Stimulated activated CD4-positive, alpha-beta T cell treated with anti-CD3 and anti-CD28 coated beads, Interleukin-12 subunit alpha, Interleukin-12 subunit beta, amount 100 ng/mL, for 48 hours (primary cell): ENCODE measurements at regions not wholly inside any gene's neighbourhood (a gene's known extent, or its start where the extent isn't known, plus 50 kb on each side); places are given as distances from the start of the nearest gene placed in this dataset.
"Not testable (repeated sequence)": the region's sequence is repeated elsewhere in the genome, so short reads cannot be mapped to it uniquely, and the experiment has no call there.

Experiments
- DNase-seq, 3 donors: peaks; one replicate each; pipeline ENCODE4 v3.0.0-alpha.2; 2020; ENCODE audit warnings: low read depth in 2 of 3, low spot score in 1 of 3

DNA sequence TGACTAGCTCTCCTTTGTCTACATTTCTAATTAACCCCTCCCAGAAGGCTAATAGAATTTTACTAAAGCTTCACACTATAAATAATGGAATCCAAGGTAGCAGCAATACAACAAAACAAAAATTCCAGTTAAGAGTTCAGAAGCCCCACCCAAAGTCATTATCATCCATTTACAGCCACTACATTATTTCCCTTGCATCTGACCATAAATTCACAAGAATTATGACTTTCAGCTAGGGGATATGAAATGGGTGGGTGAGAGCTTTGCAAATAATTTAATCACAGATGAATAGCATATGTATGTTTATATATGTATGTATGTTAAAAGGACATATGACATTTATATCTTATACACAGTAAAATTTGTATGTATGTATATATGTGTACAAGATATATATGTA is 65.3 kb upstream of the PTGDR start:
- no peak for DNase-seq

DNA sequence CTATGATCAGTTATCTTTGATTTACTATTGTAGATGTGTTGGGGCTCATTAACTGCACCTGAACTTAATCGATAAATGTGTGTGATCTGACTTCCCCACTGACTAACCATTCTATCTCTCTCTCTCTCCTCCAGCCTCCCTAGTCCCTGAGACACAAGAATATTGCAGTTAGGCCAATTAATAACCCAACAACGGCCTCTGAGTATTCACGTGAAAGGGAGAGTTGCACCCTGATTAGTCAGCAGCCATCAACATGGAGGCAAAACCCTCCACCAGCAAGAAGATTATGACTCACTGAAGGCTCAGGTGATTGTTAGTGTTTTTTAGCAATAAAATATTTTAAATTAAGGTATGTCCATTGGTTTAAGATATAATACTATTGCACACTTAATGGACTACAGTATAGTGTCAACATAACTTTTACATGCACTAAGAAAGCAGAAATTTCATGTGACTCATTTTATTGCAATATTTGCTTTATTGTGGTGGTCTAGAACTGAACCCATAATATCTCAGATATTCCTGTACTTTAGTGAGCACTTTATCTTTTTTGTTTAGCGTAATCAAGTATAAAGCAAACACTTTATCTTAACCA is 77.1 kb upstream of the PTGDR start:
- DNase-seq, result no peak

DNA sequence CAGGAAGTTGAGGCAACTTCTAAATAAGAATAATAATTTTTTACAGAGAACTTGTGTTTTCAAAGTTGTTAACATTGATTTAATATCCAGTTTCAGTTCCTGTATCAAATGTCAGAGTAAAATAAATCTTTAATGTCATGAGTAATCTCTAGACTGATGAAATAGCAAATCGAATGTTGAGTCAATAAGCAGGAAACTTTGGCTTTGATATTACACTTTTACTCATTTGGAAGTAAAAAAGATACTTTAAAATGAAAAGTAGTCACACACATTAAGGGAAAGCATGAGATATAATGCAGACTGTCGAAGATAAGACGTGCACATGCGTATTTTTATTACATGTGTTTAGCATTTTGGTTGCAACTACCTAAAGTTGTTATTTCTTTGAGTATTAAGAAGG is 78.2 kb upstream of the PTGDR start:
- no peak for DNase-seq

DNA sequence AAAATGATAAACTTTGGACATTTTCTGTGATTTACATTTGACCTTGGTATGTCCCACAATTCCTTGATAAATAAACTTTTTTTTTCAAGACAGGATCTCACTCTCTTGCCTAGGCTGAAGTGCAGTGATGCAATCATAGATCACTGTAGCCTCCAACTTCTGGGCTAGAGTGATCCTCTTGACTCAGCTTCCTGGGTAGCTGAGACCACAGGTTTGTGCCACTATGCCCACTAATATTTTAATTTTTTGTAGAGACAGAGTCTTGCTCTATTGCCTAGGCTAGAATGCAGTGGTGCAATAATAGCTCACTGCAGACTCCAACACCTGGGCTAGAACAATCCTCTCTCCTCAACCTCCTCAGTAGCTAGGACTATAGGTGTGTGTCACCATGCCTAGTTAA is 79.1 kb upstream of the PTGDR start:
- no peak for DNase-seq

DNA sequence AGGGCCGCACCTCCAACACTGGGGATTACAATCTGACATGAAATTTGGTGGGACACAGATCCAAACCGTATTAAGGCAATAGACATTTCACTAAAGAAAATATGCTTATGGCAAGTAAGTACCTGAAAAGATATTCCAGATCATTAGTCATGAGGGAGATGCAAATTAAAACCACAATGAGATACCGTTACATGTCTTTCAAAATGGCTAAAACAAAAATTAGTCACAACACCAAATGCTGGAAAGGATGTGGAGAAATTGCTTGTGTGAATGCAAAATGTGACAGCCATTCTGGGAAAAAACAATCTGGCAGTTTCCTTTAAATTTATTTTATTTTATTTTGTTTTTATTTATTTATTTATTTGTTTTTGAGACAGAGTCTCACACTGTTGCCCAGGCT is 82.3 kb upstream of the PTGDR start:
- DNase-seq, result no peak

DNA sequence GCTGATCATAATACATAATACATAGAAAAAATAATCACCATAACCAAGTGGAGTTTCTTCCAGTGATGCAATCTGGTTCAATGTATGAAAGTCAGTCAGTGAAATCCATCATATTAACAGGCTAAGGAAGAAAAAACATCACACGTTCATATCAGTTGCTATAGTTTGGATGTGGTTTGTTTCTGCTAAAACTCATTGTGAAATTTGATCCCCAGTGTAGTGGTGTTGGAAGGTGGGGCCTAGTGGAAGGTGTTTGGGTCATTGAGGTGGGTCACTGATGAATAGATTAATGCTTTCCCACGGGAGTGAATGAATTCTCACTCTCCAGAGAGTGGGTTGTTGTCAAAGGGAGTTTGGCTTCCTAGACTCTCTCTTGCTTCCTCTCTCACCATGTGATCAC is 84.6 kb upstream of the PTGDR start:
- DNase-seq, result no peak

DNA sequence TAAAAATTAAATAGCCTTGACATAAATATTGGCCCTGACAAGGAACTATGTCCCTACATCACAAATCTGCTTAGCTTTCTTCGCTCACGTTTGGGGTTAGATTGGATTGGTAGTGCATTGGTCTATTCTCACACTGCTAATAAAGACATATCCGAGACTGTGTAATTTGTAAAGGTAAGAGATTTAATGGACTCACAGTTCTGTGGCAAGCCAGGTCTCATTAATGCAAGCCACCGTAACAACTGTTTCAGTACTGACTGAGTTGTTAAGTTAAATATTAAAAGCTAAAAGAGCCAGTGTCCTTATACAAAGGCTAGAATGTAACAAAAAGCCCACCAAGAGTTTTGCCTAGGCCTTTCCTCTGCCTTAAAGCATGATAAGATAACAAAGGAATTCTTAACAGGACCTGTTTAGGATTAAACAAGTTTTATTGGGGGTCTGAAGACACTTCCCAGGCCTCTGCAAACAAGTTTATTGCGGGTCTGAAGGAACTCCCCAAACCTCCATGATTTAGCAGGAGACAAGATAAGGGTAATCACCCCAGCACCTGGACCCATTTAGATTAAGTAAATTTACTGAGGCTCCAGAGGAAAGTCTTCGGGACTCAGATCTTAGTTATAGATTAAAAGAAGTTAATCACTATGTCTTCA is 88.2 kb upstream of the PTGDR start:
- no peak for DNase-seq

DNA sequence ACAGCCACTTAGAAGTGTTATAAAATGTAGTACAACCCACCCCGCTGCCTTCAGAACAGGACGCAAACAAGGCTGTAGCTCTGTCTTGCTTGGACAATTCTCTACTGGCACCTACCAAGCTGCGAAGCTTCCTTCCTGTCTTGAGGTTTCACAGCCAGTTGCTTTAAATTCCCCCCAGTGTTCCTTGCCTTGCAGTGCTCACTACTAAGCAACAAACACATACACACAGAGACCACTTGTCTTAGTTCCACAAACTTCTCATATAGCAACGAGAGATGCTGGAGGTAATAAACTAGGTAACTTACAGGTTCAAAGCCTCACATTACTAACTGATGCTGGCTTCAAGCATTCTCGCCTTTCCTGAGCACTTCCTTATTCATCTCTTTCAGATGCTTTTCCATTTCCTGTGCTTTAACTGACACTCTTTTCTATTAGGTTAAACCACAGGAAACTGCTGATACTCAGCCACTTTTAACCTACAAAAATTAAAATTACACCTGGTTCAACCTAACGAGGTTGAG is 91.5 kb upstream of the PTGDR start:
- DNase-seq, result no peak

DNA sequence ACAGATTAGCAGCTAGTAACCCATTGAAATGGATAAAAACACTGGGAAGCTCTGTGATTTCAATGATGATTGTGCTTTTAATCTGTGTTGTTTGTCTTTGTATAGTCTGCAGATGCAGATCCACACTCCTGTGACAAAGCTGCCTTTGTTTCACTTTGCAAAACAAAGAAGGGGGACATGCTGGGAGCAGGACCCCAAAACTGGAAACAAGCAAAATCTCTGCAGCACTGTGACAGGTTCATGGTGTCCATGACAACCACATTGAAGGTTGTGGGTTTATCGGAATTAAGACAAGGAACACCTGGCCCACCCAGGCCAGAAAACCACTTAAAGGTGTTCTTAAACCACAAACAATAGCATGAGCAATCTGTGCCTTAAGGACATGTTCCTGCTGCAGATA is 95.6 kb upstream of the PTGDR start:
- DNase-seq, result not testable (repeated sequence)

DNA sequence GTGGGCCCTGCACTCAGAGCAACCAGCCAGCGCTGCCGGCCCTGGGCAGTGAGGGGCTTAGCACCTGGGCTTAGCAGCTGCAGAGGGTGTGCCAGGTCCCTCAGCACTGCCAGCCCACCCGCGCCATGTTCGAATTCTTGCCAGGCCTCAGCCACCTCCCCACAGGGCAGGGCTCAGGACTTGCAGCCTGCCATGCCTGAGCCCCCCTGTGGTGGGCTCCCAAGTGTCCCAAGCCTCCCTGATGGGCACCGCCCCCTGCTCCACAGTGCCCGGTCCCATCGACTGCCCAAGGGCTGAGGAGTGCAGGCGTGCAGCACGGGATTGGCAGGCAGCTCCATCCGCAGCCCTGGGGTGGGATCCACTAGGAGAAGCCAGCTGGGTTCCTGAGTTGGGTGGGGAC is 98.0 kb upstream of the NID2 start:
- DNase-seq, result no peak

DNA sequence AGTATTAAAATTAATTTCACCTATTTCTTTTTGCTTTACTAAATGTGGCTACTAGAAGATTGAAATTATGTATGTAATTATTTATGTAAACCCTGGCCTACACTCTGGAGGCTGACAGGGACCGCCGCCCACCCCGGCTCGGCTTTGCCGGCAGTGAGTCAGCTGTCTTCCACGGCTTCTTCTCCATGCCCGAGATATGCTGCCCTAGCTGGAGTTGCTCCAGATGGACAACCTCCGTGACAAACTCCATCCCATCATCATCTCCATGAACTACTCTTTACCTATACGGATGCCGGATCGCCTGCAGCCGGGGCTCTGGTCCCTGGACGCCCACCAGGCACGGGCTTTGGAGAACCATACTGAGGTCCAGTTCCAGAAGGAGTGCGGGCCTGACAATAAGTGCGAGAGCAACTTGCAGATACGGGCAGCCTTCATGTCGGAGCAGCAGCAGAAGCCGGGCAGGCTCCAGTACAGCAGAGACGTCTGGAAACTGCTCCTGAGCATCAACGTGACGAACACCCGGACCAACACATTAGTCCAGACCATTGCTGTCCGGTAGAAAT is 86.9 kb upstream of the NID2 start:
- no peak for DNase-seq

DNA sequence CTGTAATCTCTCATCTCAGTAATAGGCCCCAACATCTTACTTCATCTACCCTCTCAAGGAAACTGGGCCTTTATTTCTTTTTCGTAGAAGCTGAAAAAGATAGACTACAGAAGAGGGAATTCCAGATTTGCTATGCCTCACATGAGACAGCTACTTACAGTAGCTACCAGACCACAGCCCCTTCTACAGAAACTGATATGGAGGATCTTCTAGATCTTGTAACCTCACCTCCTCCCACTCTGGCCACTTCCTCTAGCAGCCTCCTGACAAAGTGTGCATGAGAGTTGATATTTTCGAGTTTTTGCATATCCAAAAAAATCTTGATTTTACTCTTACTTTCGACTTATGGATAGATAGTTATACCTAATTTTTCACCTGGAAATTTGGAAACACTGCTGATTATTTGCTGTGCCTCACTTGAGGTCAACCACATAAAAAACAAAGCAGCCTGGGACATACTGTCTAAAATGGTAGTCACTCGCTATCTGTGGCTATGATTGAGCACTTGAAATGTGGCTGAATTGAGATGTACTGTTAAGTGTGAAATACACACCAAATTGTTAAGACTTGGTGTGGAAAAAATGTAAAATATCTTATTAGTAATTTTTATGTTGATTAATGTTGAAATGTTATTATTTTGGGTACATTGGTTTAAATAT is 86.3 kb upstream of the NID2 start:
- DNase-seq, result no peak

DNA sequence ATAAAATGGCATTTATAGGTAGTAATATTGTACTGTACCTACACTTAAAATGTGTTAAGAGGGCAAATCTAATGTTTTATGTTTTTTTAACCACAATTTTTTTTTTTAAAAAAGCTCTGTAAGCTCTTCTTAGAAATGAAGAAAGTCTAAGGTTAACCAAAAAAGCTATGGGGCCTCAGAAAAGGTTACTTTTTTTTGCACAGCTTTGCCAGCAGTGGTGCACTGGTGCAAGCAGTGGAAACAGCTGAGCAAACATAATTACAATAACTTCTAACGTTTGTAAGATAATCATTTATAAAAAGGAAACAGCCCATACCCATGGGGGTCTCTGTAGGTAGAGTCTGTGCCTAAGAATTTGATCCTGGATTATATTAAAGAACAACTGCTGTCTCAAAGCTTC is 85.1 kb upstream of the NID2 start:
- no peak for DNase-seq

DNA sequence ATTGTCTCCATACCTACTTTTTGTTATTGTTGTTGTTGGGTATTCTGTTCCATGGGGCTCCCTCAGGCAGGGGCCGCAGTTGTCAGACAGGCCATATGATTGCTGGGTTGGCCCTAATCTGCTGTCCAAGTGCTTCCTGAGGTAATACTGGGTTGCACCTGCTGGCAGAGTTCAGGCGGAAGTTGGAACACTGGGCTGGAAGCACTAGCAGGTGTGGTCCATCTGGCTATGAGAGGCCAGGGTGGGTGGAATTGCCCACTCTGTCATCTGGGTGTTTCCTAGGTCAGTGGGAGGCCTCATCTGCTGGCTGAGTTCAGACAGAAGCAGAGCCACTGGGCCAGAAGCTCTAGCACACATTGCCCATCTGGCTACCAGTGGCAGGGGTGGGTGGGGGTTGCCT is 81.3 kb upstream of the NID2 start:
- no peak for DNase-seq

DNA sequence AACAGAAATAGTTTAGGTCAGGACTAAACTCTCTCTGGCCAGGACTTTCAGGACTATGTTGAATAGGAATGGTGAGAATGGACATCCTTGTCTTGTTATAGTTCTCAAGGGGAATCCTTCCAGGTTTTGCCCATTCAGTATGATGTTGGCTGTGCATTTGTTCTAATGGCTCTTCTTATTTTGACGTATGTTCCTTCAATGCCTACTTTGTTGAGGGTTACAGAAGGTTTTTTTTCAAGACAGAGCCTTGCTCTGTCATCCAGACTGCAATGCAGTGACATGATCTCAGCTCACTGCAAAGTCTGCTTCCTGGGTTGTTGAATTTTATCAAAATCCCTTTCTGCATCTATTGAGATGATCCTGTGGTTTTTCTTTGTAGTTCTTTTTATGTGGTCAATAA is 79.5 kb upstream of the NID2 start:
- no peak for DNase-seq

DNA sequence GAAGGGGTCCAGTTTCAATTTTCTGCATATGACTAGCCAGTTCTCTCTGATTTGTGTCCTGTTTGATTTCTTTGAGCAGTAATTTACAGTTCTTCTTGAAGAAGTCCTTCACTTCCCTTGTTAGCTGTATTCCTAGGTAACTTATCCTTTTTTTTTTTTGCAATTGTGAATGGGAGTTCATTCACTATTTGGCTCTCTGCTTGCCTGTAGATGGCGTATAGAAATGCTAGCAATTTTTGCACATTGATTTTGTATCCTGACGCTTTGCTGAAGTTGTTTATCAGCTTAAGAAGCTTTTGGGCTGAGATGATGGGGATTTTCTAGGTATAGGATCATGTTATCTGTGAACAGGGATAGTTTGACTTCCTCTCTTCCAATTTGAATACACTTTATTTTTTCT is 77.6 kb upstream of the NID2 start:
- DNase-seq, result no peak

DNA sequence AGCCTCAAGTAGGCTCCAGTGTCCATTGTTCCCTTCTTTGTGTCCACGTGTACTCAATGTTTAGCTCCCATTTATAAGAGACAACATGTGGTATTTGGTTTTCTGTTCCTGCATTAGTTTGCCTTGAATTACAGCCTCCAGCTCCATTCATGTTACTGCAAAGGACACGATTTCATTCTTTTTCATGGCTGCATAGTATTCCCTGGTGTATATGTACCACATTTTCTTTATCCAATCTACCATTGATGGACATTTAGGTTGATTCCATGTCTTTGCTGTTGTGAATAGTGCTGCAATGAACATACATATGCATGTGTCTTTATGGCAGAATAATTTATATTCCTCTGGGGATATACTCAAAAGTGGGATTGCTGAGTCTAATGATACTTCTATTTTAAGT is 75.2 kb upstream of the NID2 start:
- not testable (repeated sequence) for DNase-seq

DNA sequence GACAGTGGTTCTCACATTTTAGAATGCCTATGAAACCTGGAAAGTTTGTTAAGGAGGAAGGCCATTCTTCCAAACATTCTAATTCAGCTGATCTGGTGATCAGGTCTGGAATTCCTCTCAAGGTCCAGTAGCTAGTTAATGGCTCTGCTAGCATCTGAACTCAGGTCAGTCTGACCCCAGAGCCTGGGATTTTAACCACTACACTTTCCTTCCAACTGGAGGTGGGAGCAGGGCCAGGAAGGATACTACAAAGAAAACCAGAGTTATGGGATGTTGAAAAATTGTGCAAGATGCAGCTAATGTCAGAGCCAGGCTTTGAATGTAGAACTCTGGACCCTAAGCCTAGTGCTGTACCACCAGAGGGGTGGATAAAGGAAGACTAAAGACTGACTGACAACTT is 73.6 kb upstream of the NID2 start:
- no peak for DNase-seq

DNA sequence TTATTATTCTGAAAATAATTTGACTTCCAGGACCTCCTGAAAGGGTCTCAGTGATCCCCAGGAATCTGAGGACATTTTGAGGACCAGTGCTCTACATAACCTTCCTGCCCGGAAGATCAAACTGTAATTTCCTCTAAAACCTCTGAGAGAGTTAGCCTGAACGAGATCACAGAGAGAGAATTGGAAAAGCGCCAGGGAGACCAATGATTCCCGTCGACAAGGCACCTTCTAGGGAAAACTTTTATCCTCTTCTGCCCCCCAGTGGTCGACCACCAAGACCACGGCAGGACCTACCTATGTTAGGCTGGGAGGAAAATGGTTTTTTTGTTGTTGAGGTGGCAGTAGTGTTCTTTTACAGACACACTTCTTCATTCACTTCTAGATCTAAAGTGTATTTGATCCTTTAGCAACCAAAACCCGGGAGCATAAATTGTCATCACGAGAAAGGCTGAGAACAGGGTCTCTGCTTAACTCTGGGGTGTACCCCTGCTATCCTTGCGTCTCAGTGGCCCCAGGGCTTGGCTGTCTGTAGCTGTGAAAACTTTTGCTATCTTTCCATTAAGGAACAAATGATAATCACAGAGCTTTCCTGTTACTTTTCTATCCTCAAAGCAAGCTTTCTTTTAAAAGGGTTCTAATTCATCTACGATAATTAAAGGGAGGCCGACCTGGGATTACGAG is 62.9 kb upstream of the NID2 start:
- DNase-seq, result peak; percentile 22 to 53 (median 27)

DNA sequence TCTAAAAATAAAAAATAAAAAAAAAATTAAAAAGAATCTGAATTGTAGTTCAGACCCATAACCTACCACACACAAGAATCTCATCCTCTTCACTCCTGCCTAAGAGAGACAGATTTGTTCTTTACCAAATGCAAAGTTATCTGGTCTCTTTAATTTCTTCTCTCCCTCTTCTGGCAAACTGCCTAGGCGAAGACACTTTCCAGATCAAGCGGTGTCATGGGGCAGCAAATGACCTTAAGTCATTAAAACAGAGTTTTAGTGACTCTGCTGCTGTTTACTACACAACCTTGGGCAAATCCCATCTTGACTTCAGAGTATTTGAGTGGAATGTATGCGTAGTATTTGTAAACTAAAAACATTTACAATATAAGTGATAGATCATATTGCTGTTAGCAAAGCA is 60.9 kb upstream of the NID2 start:
- DNase-seq, result no peak

DNA sequence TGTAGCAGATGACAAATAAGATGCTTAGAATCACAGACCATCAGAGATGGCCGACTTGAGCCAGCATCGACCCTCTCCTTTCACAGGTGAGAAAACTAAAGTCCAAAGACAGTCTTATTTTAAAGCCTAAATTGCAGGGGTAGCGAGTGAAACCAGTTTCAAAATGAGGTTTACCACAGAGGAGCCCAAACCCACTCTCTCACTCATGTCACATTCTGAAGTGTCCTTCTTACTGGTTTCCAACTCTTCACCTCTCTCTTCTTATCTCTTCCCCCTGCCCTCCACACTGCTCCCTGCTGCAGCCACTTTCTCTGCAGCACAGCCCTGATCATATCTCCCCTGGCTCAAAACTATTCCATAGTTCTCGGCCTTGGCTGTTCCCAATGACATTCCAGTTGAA is 57.0 kb upstream of the NID2 start:
- DNase-seq, result no peak
